ENCODE measurements at regions not wholly inside any gene's neighbourhood (a gene's known extent, or its start where the extent isn't known, plus 50 kb on each side); places are given as distances from the start of the nearest gene placed in this dataset.

DNA sequence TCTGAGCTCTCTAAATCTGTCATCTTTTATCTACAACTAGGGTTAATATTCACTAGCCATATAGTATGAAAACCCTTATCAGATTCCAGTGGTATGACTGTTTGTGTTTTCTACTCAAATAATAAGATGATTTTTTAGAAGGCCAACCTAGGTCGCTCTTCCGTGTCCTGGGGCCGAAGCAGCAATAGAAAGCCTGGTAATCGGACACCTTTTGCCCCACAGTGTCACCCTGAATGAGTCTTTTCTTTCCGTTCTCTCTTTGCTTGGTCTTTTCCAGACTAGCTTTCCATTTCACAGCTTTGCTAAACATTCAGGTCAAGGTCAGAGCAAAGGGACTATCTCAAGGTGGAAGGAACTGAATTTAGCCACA, 243.3 kb upstream of the ANKRD55 start:
- no peak for TF ChIP-seq RBFOX2 (IDR thresholded peaks at IDR 0.05; ENCODE audit: low read depth, low read length)
- TF ChIP-seq, protein P1, sequence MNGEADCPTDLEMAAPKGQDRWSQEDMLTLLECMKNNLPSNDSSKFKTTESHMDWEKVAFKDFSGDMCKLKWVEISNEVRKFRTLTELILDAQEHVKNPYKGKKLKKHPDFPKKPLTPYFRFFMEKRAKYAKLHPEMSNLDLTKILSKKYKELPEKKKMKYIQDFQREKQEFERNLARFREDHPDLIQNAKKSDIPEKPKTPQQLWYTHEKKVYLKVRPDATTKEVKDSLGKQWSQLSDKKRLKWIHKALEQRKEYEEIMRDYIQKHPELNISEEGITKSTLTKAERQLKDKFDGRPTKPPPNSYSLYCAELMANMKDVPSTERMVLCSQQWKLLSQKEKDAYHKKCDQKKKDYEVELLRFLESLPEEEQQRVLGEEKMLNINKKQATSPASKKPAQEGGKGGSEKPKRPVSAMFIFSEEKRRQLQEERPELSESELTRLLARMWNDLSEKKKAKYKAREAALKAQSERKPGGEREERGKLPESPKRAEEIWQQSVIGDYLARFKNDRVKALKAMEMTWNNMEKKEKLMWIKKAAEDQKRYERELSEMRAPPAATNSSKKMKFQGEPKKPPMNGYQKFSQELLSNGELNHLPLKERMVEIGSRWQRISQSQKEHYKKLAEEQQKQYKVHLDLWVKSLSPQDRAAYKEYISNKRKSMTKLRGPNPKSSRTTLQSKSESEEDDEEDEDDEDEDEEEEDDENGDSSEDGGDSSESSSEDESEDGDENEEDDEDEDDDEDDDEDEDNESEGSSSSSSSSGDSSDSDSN (IDR thresholded peaks at IDR 0.05; ENCODE audit: borderline replicate concordance in 1 of 2, low read depth in 2 of 2, low read length in 2 of 2), result no peak
- no peak for TF ChIP-seq RFX5 (IDR thresholded peaks at IDR 0.05; ENCODE audit: low read depth, low read length)
- TF ChIP-seq, protein P2, sequence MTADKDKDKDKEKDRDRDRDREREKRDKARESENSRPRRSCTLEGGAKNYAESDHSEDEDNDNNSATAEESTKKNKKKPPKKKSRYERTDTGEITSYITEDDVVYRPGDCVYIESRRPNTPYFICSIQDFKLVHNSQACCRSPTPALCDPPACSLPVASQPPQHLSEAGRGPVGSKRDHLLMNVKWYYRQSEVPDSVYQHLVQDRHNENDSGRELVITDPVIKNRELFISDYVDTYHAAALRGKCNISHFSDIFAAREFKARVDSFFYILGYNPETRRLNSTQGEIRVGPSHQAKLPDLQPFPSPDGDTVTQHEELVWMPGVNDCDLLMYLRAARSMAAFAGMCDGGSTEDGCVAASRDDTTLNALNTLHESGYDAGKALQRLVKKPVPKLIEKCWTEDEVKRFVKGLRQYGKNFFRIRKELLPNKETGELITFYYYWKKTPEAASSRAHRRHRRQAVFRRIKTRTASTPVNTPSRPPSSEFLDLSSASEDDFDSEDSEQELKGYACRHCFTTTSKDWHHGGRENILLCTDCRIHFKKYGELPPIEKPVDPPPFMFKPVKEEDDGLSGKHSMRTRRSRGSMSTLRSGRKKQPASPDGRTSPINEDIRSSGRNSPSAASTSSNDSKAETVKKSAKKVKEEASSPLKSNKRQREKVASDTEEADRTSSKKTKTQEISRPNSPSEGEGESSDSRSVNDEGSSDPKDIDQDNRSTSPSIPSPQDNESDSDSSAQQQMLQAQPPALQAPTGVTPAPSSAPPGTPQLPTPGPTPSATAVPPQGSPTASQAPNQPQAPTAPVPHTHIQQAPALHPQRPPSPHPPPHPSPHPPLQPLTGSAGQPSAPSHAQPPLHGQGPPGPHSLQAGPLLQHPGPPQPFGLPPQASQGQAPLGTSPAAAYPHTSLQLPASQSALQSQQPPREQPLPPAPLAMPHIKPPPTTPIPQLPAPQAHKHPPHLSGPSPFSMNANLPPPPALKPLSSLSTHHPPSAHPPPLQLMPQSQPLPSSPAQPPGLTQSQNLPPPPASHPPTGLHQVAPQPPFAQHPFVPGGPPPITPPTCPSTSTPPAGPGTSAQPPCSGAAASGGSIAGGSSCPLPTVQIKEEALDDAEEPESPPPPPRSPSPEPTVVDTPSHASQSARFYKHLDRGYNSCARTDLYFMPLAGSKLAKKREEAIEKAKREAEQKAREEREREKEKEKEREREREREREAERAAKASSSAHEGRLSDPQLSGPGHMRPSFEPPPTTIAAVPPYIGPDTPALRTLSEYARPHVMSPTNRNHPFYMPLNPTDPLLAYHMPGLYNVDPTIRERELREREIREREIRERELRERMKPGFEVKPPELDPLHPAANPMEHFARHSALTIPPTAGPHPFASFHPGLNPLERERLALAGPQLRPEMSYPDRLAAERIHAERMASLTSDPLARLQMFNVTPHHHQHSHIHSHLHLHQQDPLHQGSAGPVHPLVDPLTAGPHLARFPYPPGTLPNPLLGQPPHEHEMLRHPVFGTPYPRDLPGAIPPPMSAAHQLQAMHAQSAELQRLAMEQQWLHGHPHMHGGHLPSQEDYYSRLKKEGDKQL (CRISPR knock-in tag; IDR thresholded peaks at IDR 0.05; ENCODE audit: borderline replicate concordance), result no peak
- no peak for TF ChIP-seq CEBPB (tag; IDR thresholded peaks at IDR 0.05)
- TF ChIP-seq XRCC4 (IDR thresholded peaks at IDR 0.05; ENCODE audit: extremely low read depth, insufficient read depth, insufficient read length), result no peak
- TF ChIP-seq, protein P3, sequence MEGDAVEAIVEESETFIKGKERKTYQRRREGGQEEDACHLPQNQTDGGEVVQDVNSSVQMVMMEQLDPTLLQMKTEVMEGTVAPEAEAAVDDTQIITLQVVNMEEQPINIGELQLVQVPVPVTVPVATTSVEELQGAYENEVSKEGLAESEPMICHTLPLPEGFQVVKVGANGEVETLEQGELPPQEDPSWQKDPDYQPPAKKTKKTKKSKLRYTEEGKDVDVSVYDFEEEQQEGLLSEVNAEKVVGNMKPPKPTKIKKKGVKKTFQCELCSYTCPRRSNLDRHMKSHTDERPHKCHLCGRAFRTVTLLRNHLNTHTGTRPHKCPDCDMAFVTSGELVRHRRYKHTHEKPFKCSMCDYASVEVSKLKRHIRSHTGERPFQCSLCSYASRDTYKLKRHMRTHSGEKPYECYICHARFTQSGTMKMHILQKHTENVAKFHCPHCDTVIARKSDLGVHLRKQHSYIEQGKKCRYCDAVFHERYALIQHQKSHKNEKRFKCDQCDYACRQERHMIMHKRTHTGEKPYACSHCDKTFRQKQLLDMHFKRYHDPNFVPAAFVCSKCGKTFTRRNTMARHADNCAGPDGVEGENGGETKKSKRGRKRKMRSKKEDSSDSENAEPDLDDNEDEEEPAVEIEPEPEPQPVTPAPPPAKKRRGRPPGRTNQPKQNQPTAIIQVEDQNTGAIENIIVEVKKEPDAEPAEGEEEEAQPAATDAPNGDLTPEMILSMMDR (IDR thresholded peaks at IDR 0.05 in 2 of 3, conservative IDR thresholded peaks at IDR 0.05 in 1 of 3; ENCODE audit: insufficient read depth in 2 of 3, low read depth in 1 of 3, low read length in 3 of 3), result no peak
- TF ChIP-seq POLR2A (conservative IDR thresholded peaks at IDR 0.05), result no peak
- TF ChIP-seq, protein P4, sequence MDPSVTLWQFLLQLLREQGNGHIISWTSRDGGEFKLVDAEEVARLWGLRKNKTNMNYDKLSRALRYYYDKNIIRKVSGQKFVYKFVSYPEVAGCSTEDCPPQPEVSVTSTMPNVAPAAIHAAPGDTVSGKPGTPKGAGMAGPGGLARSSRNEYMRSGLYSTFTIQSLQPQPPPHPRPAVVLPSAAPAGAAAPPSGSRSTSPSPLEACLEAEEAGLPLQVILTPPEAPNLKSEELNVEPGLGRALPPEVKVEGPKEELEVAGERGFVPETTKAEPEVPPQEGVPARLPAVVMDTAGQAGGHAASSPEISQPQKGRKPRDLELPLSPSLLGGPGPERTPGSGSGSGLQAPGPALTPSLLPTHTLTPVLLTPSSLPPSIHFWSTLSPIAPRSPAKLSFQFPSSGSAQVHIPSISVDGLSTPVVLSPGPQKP (CRISPR knock-in tag; IDR thresholded peaks at IDR 0.05), result no peak
- no peak for TF ChIP-seq ZNF282 (CRISPR knock-in tag; IDR thresholded peaks at IDR 0.05)
- TF ChIP-seq HDGF (IDR thresholded peaks at IDR 0.05), result no peak
- TF ChIP-seq, protein P5, sequence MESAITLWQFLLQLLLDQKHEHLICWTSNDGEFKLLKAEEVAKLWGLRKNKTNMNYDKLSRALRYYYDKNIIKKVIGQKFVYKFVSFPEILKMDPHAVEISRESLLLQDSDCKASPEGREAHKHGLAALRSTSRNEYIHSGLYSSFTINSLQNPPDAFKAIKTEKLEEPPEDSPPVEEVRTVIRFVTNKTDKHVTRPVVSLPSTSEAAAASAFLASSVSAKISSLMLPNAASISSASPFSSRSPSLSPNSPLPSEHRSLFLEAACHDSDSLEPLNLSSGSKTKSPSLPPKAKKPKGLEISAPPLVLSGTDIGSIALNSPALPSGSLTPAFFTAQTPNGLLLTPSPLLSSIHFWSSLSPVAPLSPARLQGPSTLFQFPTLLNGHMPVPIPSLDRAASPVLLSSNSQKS (CRISPR knock-in tag; IDR thresholded peaks at IDR 0.05), result no peak
- no peak for TF ChIP-seq HCFC1 (IDR thresholded peaks at IDR 0.05; ENCODE audit: low read depth, low read length)

All from K562 (cell line).